Omental fat pad (tissue), 3 donors: ENCODE measurements at regions not wholly inside any gene's neighbourhood (a gene's known extent, or its start where the extent isn't known, plus 50 kb on each side); places are given as distances from the start of the nearest gene placed in this dataset.
A peak's percentile ranks its signal among the peaks of the same experiment; 100 is the strongest.

Experiments
- ATAC-seq: fragments of 150-250 bp; one replicate; pipeline ENCODE4 v1.9.1; 2016; ENCODE audit warnings: mild to moderate bottlenecking, moderate library complexity; ENCODE audit not compliant: low FRiP score
- DNase-seq: peaks from one replicate; pipeline ENCODE4 v3.0.0-alpha.2; 2019; ENCODE audit warnings: low spot score
- TF ChIP-seq, protein P1 (sequence below), 3 donors: fragments of 450-650 bp; IDR thresholded peaks; one replicate each; pipeline ENCODE4 v1.5.1; 2016 to 2017; ENCODE audit warnings: antibody characterized with exemption in 3 of 3, mild to moderate bottlenecking in 3 of 3, moderate library complexity in 2 of 3

- DNase-seq: no peak
- no peak for ATAC-seq
- TF ChIP-seq, protein P1, sequence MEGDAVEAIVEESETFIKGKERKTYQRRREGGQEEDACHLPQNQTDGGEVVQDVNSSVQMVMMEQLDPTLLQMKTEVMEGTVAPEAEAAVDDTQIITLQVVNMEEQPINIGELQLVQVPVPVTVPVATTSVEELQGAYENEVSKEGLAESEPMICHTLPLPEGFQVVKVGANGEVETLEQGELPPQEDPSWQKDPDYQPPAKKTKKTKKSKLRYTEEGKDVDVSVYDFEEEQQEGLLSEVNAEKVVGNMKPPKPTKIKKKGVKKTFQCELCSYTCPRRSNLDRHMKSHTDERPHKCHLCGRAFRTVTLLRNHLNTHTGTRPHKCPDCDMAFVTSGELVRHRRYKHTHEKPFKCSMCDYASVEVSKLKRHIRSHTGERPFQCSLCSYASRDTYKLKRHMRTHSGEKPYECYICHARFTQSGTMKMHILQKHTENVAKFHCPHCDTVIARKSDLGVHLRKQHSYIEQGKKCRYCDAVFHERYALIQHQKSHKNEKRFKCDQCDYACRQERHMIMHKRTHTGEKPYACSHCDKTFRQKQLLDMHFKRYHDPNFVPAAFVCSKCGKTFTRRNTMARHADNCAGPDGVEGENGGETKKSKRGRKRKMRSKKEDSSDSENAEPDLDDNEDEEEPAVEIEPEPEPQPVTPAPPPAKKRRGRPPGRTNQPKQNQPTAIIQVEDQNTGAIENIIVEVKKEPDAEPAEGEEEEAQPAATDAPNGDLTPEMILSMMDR (IDR thresholded peaks at IDR 0.05): no peak
Observed at GRCh38 chr2:12201369-12201768, 454.9 kb downstream of the LPIN1 start.

- TF ChIP-seq, protein P1 (IDR thresholded peaks at IDR 0.05): no peak
- DNase-seq (no peak), ATAC-seq (peak; percentile 54)
Observed at GRCh38 chr2:12202313-12203075, 456.1 kb downstream of the LPIN1 start.

DNA sequence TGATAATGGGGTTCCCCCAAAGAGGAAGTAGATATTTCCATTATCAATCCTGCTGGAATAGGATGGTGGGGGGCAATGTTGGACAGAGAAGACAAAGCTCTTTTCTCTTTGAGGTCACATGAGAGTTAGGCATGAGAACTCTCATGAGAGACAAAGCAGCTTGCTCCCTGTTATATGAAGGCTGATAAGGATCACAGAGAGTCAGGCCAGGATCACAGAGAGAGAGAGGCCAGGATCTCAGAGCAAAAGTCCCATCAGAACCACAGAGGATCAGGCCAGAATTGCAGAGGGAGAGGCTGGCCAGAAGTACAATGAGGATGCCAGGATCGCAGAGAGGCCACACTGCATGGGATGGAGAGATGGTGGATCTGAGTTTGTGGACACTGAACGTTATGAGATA, 457.1 kb downstream of the LPIN1 start:
- ATAC-seq: no peak

DNA sequence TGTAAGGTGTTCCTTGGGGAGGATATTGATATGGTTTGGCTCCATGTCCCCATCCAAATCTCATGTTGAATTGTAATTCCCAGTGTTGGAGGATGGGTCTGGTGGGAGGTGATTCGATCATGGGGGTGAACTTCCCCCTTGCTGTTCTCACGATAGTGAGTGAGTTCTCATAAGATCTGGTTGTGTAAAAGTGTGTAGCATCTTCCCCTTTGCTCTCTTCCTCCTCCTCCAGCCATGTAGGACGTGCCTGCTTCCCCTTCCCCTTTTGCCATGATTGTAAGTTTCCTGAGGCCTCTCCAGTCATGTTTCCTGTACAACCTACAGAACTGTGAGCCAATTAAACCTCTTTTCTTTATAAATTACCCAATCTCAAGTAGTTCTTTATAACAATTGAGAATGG, 458.7 kb downstream of the LPIN1 start:
- no peak for DNase-seq
- no peak for ATAC-seq
- TF ChIP-seq, protein P1 (IDR thresholded peaks at IDR 0.05): no peak

More for the DNA sequence above, 457.1 kb downstream of the LPIN1 start:
- TF ChIP-seq, protein P1 (IDR thresholded peaks at IDR 0.05): no peak
- no peak for DNase-seq

- DNase-seq (no peak), ATAC-seq (no peak)
- TF ChIP-seq, protein P1 (IDR thresholded peaks at IDR 0.05): no peak
Observed at GRCh38 chr2:12207491-12207890, 461.1 kb downstream of the LPIN1 start.

- ATAC-seq: no peak
- TF ChIP-seq, protein P1 (IDR thresholded peaks at IDR 0.05): no peak
- DNase-seq: no peak
Observed at GRCh38 chr2:12210016-12210933, 463.8 kb downstream of the LPIN1 start.
